ENCODE measurements at regions not wholly inside any gene's neighbourhood (a gene's known extent, or its start where the extent isn't known, plus 50 kb on each side); places are given as distances from the start of the nearest gene placed in this dataset.
A peak's percentile ranks its signal among the peaks of the same experiment; 100 is the strongest.
"Not testable (repeated sequence)": the region's sequence is repeated elsewhere in the genome, so short reads cannot be mapped to it uniquely, and the experiment has no call there.

DNA sequence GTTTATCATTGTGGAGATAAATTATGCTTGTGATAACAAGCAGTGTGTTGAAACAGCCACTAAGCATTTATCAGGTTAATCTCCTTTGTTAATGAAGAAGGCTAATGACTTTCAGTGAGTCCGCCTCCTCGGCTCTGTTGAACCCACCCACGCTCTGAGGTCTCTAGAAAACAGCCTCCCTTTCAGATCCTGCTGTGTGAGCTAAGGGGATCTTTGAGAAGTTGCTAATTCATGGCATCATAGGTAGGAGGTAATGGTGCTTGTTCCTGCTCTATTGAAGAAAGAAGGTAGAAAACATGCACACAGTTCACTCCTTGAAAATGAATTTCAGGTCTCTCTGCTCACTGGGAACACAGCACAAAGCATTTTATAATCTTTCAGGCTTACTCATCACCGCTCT, 483.9 kb downstream of the AACS start:
- DNase-seq: no peak

DNA sequence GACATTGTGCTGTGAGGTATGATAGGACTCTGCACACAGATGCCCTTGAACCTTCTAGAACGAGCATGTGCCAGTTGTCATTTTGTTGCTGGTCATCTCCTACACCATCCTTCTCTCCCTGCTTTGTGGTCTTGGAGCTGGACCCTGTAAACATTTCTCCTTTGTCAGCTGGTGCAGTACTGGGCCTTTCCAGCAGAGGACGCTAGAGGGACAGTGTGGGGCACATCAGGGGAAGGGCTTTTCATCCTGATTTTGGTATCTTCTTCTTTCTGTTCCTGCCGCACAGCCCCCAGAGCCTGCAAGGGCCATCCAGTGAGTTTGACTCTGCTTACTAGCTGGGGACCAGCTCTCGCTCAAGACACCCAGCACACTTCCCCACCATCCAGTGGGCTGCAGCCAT, 484.6 kb downstream of the AACS start:
- DNase-seq: no peak

DNA sequence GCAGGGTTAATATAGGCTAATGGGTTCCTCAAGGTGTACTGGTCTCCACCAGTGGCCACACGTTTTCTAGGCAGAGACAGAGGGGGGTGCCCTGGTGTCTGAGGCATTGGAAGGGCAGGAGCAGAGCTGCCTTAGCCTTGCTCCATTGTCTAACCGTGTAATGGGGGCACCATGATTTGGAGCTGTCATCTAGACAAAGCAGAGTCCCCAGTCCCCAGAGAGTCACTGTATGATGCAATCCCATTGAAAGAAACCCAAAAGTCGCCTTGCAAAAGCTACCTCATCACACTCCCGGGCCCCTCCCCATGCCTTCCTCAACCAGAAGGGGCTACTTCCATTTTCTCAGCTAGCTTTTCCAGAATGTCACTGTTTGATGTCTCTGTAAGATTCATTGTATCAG, 487.1 kb downstream of the AACS start:
- no peak for DNase-seq

DNA sequence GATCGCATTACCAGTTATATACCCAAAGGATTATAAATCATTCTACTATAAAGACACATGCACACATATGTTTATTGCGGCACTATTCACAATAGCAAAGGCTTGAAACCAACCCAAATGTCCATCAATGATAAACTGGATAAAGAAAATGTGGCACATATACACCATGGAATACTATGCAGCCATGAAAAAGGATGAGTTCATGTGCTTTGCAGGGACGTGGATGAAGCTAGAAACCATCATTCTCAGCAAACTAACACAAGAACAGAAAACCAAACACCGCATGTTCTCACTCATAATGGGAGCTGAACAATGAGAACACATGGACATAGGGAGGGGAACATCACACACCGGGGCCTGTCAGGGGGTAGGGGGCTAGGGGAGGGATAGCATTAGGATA, 495.8 kb downstream of the AACS start:
- not testable (repeated sequence) for DNase-seq

DNA sequence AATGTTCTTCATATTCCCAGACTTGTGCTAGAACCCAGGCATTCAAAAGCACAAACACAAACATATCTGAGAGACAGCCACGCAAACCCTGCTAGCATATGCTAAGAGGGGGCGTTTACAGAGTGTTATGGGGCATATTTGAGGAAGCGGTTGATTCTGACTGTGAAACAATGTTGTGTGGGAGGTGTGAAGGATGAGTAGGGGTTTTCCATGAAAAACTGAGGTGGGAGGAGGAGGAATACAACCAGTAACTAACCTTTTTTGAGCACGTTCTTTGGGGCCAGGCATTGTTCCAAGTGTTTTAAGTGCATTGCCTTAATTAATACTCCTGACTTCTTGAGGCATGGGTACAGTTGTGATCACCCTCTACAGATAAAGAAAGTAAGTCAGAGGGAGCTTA, 499.5 kb downstream of the AACS start:
- DNase-seq: peak in 6 of 58 donors; percentile 5 to 45 (median 17)

DNA sequence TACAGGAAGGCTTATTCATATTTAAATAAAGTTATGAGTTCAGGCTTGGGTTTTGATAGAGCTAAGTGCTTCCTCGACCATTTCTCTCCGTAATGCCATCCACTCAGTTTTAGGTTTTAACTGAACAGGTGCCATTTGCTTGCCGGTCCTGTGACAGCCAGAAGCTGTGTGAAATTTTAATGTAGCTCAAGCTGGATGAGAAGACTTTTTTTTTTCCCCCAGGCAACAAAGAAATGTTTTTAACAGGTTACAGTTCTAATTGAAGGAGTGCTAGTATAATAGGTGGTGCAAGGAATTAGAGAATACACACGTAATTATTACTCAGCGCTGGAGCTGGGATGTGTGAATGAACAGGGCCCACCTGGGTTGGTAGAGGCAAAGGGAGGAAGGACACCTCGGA, 502.3 kb downstream of the AACS start:
- no peak for DNase-seq

DNA sequence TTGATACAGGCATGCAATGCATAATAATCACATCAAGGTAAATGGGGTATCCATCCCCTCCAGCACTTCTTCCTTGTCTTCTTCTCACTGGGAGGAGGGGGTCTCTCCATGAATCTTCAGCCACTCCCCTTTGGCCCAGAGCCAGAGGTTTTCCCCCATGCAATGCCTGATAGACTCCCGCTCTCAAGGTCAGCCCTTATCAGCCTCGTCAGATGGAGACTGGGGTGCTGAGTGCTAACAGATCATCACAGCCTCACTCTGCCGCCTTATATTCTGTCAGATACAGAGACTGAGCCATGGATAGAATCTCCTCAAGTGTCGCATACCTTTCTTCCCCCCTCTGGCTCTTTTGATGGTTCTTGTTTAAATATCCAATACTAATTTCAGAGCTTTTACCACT, 503.1 kb downstream of the AACS start:
- DNase-seq: no peak

DNA sequence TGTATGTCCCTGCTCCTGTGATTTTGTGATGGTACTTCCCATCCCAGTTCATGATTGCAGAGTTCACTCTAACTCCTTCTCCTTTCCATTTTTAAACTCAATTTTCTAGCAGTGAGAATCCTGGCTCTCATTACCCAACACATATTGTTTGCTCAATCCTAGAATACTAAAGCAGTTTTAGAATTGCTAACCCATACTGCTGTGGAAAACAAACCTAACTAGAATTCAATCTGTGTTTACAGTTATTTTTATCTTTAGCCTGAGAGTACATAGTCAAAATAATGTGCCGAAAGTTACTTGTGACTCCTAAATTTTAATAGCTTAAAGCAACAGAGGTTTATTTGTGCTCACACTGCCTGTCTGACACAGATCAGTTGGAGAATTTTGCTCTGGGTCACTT, 508.0 kb downstream of the AACS start:
- DNase-seq: no peak

DNA sequence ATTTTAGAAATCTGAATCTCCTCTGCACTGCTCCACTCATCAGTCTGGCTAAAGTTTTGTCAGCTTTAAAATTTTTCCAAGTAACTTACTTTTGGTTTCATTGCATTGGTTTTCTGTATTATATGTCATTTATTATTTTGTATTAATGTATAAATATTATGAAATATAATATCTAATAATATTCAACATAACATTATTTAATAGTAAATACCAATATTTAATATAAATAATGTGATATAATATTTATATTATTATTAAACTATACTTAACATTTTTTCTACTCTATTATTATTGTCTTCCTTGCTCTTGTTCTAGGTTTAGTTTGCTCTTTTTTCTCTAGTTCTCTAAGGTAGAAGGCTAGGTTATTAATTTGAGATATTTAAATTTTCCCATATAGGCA, 512.1 kb downstream of the AACS start:
- DNase-seq: no peak

DNA sequence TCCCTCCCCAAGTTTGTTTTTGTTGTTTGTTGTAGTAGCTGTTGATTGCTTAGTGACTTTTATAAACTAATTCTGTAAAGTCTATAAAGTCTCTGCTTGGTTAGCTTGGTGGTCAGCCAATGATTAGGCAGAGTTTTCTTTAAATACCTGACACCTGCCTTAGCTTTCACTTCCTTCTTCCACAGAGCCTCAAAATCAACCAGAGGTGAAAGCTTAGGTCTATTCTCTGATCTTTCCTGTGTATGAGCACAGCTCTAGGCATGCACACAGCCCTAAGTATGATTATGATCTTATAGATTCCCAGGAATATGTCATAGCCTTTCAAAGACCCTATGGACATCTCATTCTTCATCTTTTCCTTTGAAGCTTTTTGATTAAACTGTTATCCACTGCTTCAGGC, 514.7 kb downstream of the AACS start:
- no peak for DNase-seq

DNA sequence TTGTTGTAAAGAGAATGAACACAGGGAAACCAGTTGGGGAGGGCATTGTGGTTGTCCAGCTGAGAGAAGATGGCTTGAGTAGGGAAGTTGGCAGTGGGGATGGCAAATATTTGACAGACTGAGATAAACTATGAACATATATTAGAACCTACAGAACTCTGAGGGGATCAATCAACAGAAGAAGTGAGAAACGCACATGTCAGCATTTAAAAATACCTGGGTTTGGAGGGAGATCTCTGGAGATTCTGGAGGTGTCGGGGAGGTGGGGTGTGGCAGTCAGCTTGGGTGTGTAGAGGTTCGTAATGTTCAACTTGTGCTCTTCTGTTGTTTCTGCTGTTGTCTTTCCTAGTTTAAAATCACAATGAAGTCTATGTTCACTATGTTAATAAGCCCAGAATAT, 517.8 kb downstream of the AACS start:
- no peak for DNase-seq

DNA sequence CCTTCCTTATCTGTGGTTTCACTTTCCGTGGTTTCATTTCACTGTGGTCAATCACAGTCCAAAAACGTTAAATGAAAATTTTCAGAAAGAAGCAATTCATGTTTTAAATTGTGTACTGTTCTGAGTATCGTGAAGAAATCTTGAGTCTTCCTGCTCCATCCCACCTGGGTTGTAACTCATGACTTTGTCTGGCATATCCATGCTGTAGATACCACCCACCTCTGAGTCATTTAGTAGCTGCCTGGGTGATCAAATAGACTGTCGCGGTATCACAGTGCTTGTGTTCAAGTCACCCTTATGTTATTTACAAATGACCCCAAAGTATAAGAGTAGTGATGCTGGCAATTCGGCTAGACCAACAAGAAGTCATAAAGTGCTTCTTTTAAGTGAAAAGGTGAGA, 521.2 kb downstream of the AACS start:
- no peak for DNase-seq

DNA sequence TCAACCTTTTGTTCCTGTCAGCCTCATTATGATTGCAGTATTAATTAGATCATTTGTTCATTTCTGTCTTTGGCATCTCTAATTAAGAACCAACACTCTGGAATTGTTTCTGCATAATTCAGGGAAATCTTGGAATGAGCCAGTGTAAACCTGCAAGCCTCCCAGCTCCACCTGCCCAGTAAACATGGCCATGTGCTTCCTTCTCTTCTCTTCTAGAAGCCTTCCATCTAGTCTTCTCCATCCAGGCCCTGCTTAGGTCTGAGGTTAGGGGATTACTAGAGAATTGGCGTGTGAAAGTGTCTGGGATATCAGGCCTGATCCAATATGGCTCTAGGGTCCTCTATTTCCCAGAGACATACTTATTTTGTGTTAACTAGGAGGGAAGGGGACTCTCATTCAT, 528.0 kb downstream of the AACS start:
- no peak for DNase-seq

DNA sequence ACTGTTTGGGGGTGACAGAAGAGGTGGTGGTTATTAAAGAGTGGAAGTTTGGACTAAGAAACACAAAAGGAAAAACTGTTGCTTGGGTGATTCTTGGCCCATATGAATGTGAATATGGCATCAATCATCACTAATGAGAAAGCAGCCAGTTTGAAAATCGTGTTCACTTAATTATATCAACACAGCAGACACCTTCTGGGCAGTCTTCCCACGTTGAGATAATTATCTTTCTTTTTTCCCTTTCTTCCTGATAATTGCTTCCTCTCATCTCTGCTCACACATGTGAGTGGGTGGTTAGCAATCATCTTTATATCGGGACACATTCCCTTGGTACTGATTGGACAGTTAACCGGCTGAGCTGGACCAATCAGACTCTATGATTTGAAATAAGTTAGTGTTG, 539.7 kb downstream of the AACS start:
- DNase-seq: no peak

DNA sequence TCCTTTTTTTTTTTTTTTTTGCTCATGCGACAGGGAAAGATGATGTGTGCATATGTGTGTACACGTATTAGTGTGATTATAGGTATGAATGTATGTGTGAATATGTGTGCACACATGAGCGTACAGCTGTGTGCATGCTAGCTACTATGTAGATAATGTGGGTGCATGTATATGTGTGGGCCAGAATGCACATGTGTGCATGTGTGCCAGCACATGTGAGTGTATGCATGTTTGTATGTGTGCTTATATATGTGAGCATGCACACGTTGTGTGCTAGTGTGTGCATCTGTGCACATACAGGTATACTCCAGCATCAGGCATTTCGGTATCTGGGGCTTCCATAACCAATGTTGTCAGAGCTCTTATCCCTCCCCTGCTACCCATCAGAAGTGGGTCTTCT, 541.1 kb downstream of the AACS start:
- DNase-seq: no peak

DNA sequence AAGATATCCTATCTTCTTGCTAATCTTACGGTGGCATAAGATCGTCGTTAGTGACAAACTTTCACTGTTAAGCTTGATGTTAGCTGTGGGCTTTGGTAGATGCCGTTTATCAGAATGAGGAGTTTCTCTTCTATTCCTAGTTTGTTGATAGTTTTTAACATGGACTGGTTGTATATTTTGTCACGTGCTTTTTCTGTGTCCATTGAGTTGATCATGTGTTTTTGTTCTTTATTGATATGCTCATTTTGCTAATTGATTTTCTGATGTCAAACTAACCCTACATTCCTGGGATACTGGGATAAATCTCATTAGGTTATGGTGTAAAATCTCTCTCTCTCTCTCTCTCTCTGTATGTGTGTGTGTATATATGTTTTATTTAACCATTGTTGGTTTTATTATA, 545.1 kb downstream of the AACS start:
- DNase-seq: no peak

DNA sequence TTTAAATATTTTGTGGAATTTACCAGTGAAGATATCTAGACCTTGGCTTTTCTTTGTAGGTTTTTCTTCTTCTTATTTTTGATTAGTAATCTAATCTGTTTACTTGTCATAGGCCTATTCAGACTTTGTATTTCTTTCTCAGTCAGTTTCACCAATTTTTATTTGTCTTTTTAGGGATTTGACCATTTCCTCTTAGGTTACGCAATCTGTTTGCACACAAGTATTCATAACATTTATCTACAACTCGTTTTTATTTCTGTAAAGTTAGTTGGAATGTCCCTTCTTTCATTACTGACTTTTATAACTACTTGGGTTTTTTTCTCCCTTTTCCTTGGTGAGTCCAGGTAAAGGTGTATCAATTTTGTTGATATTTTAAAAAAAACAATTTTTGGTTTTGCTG, 545.7 kb downstream of the AACS start:
- no peak for DNase-seq

DNA sequence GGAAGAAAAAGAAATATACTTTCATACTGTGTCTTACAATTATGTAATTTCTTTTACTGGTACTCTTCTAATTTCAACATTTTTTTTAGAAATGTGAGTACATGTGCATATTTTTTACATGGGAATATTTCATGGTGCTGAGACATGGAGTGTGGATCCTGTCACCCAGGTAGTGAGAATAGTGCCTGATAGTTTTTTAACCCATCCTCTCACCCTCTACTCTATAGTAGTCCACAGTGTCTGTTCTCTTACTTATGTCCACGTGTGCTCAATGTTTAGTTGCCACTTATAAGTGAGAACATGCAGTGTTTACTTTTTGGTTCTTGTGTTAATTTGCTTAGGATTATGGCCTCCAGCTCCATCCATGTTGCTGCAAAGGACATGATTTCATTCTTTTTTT, 548.8 kb downstream of the AACS start:
- no peak for DNase-seq

DNA sequence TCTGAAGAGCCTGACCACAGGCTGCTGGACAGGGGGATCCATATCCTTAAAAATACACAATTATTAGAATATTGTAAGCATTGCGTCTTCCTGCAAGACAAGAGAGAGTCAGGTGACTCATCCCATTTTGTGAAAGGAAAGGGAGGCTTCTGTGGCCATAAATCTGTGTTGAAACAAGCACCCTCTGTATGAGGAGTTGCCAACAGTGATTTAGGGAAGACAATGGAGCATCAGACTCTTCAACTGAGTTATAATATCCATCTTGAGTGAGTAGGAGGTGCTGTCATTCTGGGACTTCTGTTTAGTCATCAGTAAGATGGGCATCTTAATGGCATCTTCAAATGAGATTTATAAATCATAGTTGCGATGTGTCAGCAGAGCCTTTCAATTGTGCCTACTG, 554.5 kb downstream of the AACS start:
- DNase-seq: no peak

DNA sequence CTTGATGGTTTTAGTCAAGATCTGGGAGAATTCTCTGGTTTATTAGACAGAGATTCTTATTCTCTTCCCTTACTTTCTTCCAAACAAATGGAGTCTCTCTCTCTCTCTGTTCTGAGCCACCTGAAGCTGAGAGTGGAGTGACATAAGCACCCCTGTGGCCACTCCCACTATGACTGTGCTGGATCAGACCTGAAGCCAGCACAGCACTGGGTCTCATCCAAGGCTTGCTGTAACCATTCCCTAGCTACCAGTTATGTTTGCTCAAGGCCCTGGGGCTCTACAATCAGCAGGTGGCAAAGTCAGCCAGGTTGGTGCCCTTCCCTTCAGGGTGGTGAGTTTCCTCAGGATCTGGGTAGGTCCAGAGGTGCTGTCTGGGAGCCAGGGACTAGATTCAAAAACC, 568.5 kb downstream of the AACS start:
- DNase-seq: no peak

DNA sequence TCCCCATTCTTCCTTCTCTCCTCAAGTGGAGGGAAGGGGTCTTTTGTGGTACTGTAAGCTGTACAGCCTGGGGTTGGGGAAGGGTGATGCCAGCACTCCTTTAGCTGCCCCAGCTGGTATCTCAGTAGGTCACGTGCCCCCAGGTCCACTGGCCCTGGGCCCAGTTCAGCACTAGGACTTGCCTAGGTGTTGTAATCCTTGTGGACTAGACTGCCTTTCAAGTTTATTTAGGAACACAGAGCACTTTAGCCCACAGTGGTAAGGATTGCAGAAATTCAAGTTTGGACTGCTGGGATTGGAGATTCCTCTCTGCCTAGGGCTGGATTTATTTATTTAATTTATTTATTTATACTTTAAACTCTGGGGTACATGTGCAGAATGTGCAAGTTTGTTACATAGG, 569.6 kb downstream of the AACS start:
- DNase-seq: no peak

DNA sequence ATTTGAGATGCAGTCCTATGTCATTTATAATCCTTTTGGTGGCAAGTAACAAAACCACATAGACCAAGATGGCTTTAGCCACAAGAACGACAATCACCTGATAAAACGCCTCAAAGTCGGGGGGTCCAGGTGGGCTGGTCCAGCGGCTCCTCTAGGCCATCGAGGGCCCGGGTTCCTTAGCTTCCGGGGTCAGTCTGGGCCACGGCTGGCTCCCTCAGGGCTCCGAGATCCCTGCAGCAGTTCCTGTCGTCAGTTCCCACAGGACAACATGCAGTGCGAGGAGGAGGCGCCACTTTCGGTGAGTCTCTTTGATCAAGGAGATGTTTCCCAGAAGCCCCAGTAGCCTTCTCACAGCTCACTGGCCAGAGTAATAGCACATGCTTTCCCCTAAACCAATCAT, 574.6 kb downstream of the AACS start:
- no peak for DNase-seq

DNA sequence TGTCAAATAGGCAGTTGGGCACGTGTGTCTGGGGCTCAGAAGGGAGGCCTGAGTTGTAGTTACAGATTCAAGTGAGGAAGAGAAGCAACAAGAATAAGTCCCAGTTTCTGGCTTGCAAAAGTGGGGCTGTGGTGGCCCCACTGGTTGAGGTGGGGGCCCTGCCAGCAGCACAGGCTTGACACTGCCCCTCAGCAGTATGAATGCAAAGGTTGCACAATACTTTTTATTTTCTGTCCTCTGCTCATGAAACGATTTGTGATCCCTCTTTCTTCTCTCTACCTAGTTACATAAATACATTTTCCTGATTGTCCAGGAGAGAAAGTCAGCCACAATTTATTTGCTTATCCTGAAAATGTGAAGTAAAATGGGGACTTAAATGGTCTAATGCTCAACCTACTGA, 577.8 kb downstream of the AACS start:
- no peak for DNase-seq

DNA sequence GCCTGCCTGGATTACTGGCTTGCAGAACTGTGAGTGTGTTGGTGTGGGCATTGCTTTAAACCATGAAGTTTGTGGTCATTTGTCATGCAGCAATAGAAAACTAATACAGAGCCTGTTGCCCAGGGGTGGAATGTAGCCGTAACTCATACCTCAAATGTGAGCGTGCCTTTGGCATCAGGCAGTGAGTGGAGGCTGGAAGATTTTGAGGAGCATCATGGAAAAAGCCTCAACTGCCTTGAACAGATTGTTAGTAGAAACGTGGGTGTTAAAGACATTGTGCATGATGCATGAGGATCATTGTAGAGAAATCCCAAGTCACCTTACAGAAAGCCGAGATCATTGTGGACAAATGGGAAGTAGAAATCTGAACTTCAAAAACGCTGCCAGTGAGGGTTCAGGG, 580.5 kb downstream of the AACS start:
- DNase-seq: peak in 9 of 58 donors; percentile 1 to 41 (median 19)

DNA sequence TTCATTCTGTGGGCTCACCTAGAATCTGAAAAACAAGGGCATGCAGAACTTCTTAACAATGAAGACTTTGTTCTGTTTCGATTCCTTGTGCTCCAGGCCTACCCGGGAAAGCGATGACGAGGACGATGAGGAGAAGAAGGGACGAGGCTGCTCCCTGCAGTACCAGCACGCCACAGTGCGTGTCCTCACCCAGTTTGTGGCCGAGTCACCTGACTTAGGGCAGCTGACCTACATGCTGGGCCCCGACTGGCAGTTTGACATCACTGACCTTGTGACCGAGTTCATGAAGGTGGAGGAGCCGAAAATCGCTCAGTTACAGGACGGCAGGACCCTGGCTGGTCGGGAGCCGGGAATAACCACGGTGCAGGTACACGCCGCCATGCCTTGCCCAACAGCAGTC, 585.4 kb downstream of the AACS start:
- DNase-seq: no peak
